IPS-20b (cell line): ENCODE measurements at regions not wholly inside any gene's neighbourhood (a gene's known extent, or its start where the extent isn't known, plus 50 kb on each side); places are given as distances from the start of the nearest gene placed in this dataset.
A peak's percentile ranks its signal among the peaks of the same experiment; 100 is the strongest.
"Not testable (repeated sequence)": the region's sequence is repeated elsewhere in the genome, so short reads cannot be mapped to it uniquely, and the experiment has no call there.

ENCODE experiments used
- H3K27ac ChIP-seq: one replicate; pipeline ENCODE4 v1.5.1; 2013; ENCODE audit warnings: low read length
- H3K27me3 ChIP-seq: 2 replicates; pipeline ENCODE4 v1.6.1; 2013; ENCODE audit warnings: mild to moderate bottlenecking, low read length, inconsistent platforms; ENCODE audit not compliant: insufficient read depth
- H3K36me3 ChIP-seq: 2 replicates; pipeline ENCODE4 v1.6.1; 2013; ENCODE audit warnings: low read depth, mild to moderate bottlenecking, inconsistent platforms, low read length, moderate library complexity; ENCODE audit not compliant: insufficient read depth
- H3K4me1 ChIP-seq: 2 replicates; pipeline ENCODE4 v1.6.1; 2013; ENCODE audit warnings: mild to moderate bottlenecking, control low read depth, inconsistent platforms, low read length, moderate library complexity; ENCODE audit not compliant: insufficient read depth
- H3K4me3 ChIP-seq: 2 replicates; pipeline ENCODE4 v1.5.1; 2013; ENCODE audit warnings: mild to moderate bottlenecking, low read length, inconsistent platforms
- H3K9ac ChIP-seq: 2 replicates; pipeline ENCODE4 v1.6.1; 2013; ENCODE audit warnings: low read depth, mild to moderate bottlenecking, inconsistent platforms, low read length, moderate library complexity
- H3K9me3 ChIP-seq: 2 replicates; pipeline ENCODE4 v1.6.1; 2013; ENCODE audit warnings: mild to moderate bottlenecking, low read depth, low read length, inconsistent platforms; ENCODE audit not compliant: insufficient read depth

DNA sequence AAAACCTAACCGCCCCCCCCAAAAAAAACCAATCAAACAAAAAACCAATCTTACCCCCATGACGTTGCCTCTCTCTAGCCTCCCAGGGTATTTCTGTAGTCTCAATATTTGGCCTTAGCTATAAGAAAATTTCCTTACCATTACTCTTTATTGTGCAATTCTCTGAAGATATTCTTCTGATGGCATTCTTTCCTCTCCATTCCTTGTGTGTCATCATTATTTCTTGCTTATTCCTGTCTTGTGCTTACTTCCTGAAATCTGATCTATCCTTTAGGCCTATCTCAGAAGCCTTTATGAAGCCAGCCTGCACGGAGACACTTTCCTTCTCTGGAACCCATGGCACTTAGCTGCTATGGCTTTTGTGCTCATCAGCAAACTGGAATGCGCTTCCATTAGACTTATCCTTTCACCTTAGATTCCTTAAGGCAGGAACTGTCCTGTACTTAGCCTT is 65.9 kb upstream of the DDR1 start:
- no peak overlapping the region for H3K27ac ChIP-seq
- H3K9me3 ChIP-seq: no peaks in the 10 kb centered on the region
- H3K27me3 ChIP-seq: no peaks in the 10 kb centered on the region
- no peak overlapping the region for H3K4me3 ChIP-seq
- H3K36me3 ChIP-seq: no peaks in the 10 kb centered on the region
- peaks cover 6% of the 10 kb centered on the region; the same call in 1 of the 2 replicates for H3K4me1 ChIP-seq
- H3K9ac ChIP-seq: no peak overlapping the region

DNA sequence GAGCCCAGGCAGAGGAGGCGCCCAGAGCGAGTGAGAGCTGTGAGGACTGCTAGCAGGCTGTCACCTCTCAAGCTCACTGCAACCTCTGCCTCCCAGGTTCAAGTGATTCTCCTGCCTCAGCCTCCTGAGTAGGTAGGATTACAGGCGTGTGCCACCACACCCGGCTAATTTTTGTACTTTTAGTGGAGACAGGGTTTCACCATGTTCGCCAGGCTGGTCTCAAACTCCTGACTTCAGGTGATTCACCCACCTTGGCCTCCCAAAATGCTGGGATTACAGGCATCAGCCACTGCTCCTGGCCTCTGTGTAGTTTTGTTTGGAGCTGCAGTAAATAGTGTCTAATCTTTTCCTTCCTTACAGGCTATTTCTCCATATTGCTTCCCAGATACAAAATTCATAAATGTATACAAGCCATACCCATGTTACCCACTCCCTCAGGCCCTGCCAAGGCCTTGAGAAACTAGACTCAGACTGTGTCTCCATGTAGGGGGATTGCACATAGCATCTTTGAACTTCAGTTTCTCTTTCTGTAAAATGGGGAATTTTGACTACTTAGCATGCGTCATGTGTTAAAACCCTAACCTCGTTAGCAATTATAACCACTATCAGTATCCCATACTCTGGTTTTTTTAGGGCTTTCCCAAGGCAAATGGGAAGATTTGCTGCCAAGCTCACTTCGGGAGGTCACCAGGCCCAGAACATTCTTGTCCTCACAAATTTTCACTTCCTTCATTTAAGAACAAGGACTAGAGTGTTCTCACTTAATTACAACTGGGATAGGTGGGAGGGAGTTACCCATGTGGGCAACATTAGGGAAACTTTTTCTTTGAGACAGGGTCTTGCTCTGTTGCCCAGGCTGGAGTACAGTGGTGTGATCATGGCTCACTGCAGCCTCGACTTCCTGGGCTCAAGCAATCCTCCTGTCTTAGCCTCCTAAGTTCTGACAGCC is 67.3 kb upstream of the DDR1 start:
- Histone ChIP-seq H3K9ac (no peak overlapping the region), H3K27me3 (no peaks in the 10 kb centered on the region), H3K9me3 (no peaks in the 10 kb centered on the region), H3K4me3 (no peak overlapping the region), H3K36me3 (no peaks in the 10 kb centered on the region), H3K27ac (no peak overlapping the region), H3K4me1 (peaks cover 1% of the 10 kb centered on the region; the same call in 1 of the 2 replicates)

DNA sequence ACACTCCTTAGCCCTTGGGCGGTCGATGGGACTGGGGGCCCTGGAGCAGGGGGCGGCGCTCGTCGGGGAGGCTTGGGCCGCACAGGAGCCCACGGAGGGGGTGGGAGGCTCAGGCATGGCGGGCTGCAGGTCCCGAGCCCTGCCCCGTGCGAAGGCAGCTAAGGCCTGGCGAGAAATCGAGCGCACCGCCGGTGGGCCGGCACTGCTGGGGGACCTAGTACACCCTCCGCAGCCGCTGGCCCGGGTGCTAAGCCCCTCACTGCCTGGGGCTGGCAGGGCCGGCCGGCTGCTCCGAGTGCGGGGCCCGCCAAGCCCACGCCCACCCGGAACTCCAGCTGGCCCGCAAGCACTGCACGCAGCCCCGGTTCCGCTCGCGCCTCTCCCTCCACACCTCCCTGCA is 68.0 kb upstream of the DDR1 start:
- not testable (repeated sequence) for H3K4me1 ChIP-seq, H3K36me3 ChIP-seq, H3K9me3 ChIP-seq, H3K27me3 ChIP-seq, H3K27ac ChIP-seq, H3K9ac ChIP-seq, H3K4me3 ChIP-seq

DNA sequence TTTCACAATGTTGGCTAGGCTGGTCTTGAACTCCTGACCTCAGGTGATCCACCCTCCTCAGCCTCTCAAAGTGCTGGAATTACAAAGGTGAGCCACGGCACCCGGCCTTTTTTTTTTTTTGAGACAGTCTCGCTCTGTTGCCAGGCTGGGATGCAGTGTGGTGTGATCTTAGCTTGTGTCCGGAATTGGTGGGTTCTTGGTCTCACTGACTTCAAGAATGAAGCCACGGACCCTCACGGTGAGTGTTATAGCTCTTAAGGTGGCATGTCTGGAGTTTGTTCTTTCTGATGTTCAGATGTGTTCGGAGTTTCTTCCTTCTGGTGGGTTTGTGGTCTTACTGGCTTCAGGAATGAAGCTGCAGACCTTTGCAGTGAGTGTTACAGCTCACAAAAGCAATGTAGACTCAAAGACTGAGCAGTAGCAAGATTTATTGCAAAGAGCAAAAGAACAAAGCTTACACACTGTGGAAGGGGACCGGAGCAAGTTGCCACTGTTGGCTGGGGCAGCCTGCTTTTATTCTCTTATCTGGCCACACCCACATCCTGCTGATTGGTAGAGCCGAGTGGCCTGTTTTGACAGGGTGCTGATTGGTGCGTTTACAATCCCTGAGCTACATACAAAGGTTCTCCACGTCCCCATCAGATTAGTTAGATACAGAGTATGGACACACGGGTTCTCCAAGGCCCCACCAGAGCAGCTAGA is 69.1 kb upstream of the DDR1 start:
- H3K4me3 ChIP-seq, H3K27ac ChIP-seq, H3K27me3 ChIP-seq, H3K4me1 ChIP-seq, H3K36me3 ChIP-seq, H3K9ac ChIP-seq, H3K9me3 ChIP-seq: not testable (repeated sequence)

DNA sequence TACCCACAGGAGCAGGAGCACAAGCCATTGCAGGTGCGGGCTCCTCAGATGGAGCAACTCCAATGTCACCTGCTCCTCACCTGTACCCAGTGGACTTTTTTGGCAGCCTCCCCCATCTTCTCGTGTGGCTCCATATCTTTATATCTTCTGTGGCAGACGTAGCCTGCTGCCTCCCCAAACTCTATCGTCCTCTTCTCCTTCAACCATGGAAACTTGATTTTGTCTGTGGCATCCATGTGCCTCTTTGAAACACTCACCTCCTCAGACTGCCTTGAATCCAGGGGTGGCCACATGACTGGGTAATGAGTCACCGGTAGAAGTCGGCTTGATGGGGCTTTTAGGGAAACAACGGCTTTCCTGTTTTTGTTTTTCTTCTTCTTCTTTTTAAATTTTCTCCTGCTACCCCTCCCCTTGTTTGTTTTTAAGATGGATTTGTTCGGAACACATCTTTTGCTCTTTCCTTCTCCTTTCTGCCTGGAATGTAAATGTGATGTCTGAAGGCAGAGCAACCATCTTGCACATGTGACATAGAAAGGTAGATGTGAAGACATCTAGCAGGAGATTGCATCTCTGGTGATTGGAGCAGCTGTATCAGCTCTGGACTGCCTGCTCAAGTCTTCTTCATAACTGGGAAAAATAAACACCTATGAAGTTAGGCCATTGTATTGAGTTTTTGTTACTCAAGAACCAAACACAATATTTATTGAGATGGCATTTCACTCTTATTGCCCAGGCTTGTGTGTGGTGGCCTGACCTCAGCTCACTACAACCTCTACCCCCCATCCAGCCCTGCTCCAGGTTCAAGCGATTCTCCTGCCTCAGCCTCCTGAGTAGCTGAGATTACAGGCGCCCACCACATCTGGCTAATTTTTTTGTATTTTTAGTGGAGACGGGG is 69.9 kb upstream of the DDR1 start:
- H3K27me3 ChIP-seq: no peaks in the 10 kb centered on the region
- H3K36me3 ChIP-seq: no peaks in the 10 kb centered on the region
- H3K9me3 ChIP-seq: no peaks in the 10 kb centered on the region
- H3K27ac ChIP-seq: no peak overlapping the region
- H3K4me1 ChIP-seq: peaks cover 12% of the 10 kb centered on the region; the same call in 1 of the 2 replicates
- no peak overlapping the region for H3K4me3 ChIP-seq
- H3K9ac ChIP-seq: no peak overlapping the region

DNA sequence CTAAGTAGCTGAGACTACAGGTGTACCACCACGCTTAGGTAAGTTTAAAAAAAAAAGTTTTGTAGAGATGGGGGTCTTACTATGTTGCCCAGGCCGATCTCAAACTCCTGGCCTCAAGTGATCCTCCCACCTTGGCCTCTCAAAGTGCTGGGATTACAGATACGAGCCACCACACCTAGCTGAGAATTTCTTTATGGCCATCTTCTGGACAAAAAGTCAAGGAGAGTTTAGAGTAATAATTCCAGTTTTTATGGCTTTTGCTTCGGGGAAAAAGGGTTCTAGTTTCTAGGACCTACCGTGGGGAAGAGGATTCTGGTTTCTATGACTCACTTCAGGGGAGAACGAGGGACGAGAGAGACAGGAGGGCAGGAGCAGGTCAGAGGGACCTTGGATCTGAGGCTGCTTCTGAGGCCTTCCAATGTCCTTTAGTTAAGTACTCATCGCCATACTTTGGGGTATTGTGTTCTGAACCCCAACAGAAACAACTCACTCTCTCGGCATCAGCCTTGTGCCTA is 69.3 kb upstream of the IER3 start:
- no peak overlapping the region for H3K9ac ChIP-seq
- H3K9me3 ChIP-seq: no peaks in the 10 kb centered on the region
- H3K27ac ChIP-seq: no peak overlapping the region
- no peaks in the 10 kb centered on the region for H3K36me3 ChIP-seq
- H3K4me1 ChIP-seq: peaks cover 13% of the 10 kb centered on the region; the same call in 1 of the 2 replicates
- no peak overlapping the region for H3K4me3 ChIP-seq
- H3K27me3 ChIP-seq: no peaks in the 10 kb centered on the region

DNA sequence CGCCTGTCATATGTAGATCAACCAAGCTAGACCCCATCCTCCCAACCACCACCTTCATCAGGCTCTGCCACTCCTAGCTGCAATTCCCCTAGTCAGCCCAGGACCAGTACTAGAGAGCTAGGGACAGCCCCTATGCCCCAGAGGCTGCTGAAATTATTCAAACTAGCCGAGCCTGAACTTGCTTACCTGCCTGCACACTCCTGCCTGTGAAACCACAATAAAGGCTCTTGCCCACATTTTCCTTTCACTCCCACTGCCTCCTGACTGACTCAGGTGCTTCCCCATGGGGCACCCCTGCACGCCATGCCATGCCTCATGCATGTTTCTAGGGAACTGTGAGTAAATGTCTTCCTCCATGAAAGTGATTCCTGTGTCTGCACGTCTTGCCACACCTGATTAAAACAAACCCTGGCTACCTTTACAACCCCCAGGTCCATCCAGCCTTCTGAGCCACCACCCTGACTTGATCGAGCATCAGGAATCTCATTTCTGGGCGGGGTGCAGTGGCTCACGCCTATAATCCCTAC is 66.5 kb upstream of the IER3 start:
- peaks cover 13% of the 10 kb centered on the region; the same call in 1 of the 2 replicates for H3K4me1 ChIP-seq
- no peaks in the 10 kb centered on the region for H3K36me3 ChIP-seq
- no peak overlapping the region for H3K27ac ChIP-seq
- H3K27me3 ChIP-seq: no peaks in the 10 kb centered on the region
- peak overlapping the region; percentile 6; the same call in 1 of the 2 replicates for H3K9ac ChIP-seq
- no peaks in the 10 kb centered on the region for H3K9me3 ChIP-seq
- no peak overlapping the region for H3K4me3 ChIP-seq

DNA sequence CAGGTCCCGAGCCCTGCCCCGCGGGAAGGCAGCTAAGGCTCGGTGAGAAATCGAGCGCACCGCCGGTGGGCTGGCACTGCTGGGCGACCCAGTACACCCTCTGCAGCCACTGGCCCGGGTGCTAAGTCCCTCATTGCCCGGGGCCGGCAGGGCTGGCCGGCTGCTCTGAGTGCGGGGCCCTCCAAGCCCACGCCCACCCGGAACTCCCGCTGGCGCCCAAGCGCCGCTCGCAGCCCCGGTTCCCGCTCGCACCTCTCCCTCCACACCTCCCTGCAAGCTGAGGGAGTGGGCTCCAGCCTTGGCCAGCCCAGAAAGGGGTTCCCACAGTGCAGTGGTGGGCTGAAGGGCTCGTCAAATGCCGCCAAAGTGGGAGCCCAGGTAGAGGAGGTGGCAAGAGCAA is 63.2 kb upstream of the IER3 start:
- H3K4me1 ChIP-seq: peaks cover 13% of the 10 kb centered on the region; the same call in 1 of the 2 replicates
- H3K27me3 ChIP-seq, H3K27ac ChIP-seq, H3K9me3 ChIP-seq, H3K4me3 ChIP-seq, H3K9ac ChIP-seq, H3K36me3 ChIP-seq: not testable (repeated sequence)

DNA sequence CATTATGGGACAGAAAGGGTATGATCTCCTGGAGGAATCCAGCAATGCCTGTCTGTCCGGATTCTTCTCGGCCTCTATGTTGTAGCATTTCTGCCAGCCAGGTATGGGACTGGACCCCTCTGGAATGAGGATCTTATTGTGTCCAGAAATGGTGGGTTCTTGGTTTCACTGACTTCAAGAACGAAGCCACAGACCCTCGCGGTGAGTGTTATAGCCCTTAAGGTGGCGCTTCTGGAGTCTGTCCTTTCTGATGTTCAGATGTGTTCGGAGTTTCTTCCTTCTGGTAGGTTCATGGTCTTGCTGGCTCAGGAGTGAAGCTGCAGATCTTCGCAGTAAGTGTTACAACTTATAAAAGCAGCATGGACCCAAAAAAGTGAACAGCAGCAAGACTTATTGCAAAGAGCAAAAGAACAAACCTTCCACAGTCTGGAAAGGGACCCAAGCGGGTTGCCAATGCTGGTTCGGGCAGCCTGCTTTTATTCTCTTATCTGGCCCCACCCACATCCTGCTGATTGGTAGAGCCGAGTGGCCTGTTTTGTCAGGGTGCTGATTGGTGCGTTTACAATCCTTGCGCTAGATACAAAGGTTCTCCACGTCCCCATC is 62.3 kb upstream of the IER3 start:
- Histone ChIP-seq H3K27me3 (no peaks in the 10 kb centered on the region), H3K9ac (no peak overlapping the region), H3K27ac (no peak overlapping the region), H3K4me3 (no peak overlapping the region), H3K9me3 (no peaks in the 10 kb centered on the region), H3K4me1 (peaks cover 13% of the 10 kb centered on the region; the same call in 1 of the 2 replicates), H3K36me3 (no peaks in the 10 kb centered on the region)

DNA sequence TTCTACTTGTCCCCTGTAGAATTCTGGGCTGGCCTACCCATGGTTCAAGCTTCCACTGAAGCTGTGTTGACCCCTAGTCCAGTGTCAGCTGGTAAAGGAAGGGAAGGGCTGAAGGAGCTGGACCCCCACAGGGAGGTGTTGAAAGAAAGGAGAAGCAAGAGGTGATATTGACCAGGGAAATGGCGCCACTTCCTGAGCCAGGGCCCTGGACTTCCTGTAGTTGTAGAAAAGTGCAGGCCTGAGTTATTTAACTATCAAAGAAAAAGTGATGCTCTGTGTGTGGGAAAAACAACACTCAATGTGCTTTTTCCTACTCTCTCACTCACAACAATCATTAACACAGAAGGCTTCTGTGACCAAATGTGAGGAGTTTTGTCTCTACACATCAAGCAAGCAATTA is 60.0 kb upstream of the IER3 start:
- no peak overlapping the region for H3K9ac ChIP-seq
- H3K27ac ChIP-seq: no peak overlapping the region
- H3K27me3 ChIP-seq: no peaks in the 10 kb centered on the region
- no peaks in the 10 kb centered on the region for H3K9me3 ChIP-seq
- H3K4me3 ChIP-seq: no peak overlapping the region
- H3K36me3 ChIP-seq: no peaks in the 10 kb centered on the region
- H3K4me1 ChIP-seq: peaks cover under 1% of the 10 kb centered on the region; the same call in 1 of the 2 replicates
